ENCODE measurements at regions not wholly inside any gene's neighbourhood (a gene's known extent, or its start where the extent isn't known, plus 50 kb on each side); places are given as distances from the start of the nearest gene placed in this dataset.
"Not testable (repeated sequence)": the region's sequence is repeated elsewhere in the genome, so short reads cannot be mapped to it uniquely, and the experiment has no call there.

DNA sequence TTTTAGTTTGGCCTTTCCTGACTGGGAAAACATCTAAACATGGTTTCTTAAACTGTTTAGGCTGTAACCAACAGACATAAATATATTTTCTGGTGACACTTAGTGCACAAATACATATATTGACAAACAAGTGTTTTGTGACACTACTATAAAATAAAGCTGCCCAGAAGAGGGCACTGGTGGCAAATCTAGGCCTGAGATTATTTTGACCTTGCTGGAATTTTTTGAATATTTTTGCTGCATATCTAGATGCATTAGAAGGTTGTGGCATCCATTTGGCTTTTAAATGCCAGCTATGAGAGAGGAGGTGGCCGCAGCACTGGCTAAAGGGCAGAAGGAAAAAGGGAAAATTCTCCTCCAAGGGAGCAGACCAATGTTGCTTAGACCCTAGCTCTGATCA is 139.6 kb downstream of the KLRB1 start:
- TF ChIP-seq, protein P1, sequence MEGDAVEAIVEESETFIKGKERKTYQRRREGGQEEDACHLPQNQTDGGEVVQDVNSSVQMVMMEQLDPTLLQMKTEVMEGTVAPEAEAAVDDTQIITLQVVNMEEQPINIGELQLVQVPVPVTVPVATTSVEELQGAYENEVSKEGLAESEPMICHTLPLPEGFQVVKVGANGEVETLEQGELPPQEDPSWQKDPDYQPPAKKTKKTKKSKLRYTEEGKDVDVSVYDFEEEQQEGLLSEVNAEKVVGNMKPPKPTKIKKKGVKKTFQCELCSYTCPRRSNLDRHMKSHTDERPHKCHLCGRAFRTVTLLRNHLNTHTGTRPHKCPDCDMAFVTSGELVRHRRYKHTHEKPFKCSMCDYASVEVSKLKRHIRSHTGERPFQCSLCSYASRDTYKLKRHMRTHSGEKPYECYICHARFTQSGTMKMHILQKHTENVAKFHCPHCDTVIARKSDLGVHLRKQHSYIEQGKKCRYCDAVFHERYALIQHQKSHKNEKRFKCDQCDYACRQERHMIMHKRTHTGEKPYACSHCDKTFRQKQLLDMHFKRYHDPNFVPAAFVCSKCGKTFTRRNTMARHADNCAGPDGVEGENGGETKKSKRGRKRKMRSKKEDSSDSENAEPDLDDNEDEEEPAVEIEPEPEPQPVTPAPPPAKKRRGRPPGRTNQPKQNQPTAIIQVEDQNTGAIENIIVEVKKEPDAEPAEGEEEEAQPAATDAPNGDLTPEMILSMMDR (conservative IDR thresholded peaks at IDR 0.05; ENCODE audit: low read depth, low read length): not testable (repeated sequence)
- TF ChIP-seq EZH2 (IDR thresholded peaks at IDR 0.05; ENCODE audit: borderline replicate concordance, low read depth, low read length, poor library complexity, severe bottlenecking): not testable (repeated sequence)

Data from A673 (cell line).